HG02852 (cell line): ENCODE measurements at regions not wholly inside any gene's neighbourhood (a gene's known extent, or its start where the extent isn't known, plus 50 kb on each side); places are given as distances from the start of the nearest gene placed in this dataset.

Experiments used
- ATAC-seq: cut with Tn5 transposase; IDR thresholded peaks from one replicate; pipeline ENCODE4 v1.9.1; 2021; ENCODE audit warnings: mild to moderate bottlenecking, moderate library complexity; ENCODE audit not compliant: unreplicated experiment

- ATAC-seq, result no peak
Measured at GRCh38 chr18:11237484-11237883, 88.1 kb upstream of the PIEZO2 start.

GRCh38 chr18:11237066-11237465, 87.7 kb upstream of the PIEZO2 start:
- no peak for ATAC-seq

GRCh38 chr18:11224153-11224552, 74.8 kb upstream of the PIEZO2 start:
- no peak for ATAC-seq

- no peak for ATAC-seq
Measured at GRCh38 chr18:11219571-11219970, 70.2 kb upstream of the PIEZO2 start.

GRCh38 chr18:11215216-11215615, 65.8 kb upstream of the PIEZO2 start:
- no peak for ATAC-seq

- no peak for ATAC-seq
Measured at GRCh38 chr18:11204020-11204419, 54.7 kb upstream of the PIEZO2 start.

- ATAC-seq, result no peak
Measured at GRCh38 chr18:11199477-11199876, 50.1 kb upstream of the PIEZO2 start.
